Peyer's patch (tissue), 4 donors: ENCODE measurements at regions not wholly inside any gene's neighbourhood (a gene's known extent, or its start where the extent isn't known, plus 50 kb on each side); places are given as distances from the start of the nearest gene placed in this dataset.

ENCODE experiments used
- POLR2A ChIP-seq, 2 donors: fragments of 450-650 bp; IDR thresholded peaks; one replicate each; pipeline ENCODE4 v1.5.1; 2017; ENCODE audit warnings: antibody characterized with exemption in 2 of 2, mild to moderate bottlenecking in 2 of 2, moderate library complexity in 2 of 2
- TF ChIP-seq, protein P1 (sequence below), 6 experiments: fragments of 450-650 bp in 4 of 6; fragments of 200-600 bp in 2 of 6; sonication (generic) in 1 of 6; IDR thresholded peaks; one replicate each; pipeline ENCODE4 v1.5.1; 2017 to 2019; ENCODE audit warnings: antibody characterized with exemption in 6 of 6, mild to moderate bottlenecking in 3 of 6, moderate library complexity in 1 of 6

DNA sequence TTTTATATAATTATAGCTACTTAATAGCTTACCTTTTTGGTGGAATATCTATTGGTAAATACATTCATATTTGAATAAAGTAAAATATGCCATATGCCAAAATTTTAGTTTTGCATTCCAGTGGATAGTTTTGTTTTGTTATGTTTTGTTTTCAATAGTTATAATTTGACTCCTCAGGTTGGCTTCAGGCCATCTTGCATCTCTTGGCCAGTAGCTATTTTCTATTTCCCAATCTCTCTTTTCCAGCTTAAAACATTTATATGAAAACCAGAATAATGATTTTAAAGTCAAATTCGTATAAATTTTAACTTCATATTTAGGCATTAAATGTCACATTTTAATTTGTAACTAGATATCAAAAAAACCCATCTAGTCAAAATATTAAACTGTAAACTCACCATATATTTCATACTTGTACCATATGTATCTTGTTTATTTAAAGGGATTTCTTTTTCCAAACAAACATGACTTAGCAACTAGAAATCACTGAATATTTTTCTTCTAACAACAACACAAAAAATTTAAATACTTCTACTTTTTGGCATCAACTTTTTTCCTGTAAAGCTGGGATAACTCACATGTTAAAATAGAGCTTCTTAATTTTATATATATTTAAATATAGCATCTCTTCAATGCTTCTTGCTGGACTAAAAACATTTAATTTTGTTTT lies 1209.6 kb downstream of the PCDH7 start:
- no peak for TF ChIP-seq POLR2A (IDR thresholded peaks at IDR 0.05)
- TF ChIP-seq, protein P1, sequence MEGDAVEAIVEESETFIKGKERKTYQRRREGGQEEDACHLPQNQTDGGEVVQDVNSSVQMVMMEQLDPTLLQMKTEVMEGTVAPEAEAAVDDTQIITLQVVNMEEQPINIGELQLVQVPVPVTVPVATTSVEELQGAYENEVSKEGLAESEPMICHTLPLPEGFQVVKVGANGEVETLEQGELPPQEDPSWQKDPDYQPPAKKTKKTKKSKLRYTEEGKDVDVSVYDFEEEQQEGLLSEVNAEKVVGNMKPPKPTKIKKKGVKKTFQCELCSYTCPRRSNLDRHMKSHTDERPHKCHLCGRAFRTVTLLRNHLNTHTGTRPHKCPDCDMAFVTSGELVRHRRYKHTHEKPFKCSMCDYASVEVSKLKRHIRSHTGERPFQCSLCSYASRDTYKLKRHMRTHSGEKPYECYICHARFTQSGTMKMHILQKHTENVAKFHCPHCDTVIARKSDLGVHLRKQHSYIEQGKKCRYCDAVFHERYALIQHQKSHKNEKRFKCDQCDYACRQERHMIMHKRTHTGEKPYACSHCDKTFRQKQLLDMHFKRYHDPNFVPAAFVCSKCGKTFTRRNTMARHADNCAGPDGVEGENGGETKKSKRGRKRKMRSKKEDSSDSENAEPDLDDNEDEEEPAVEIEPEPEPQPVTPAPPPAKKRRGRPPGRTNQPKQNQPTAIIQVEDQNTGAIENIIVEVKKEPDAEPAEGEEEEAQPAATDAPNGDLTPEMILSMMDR (IDR thresholded peaks at IDR 0.05): no peak
